ENCODE measurements at regions not wholly inside any gene's neighbourhood (a gene's known extent, or its start where the extent isn't known, plus 50 kb on each side); places are given as distances from the start of the nearest gene placed in this dataset.

DNA sequence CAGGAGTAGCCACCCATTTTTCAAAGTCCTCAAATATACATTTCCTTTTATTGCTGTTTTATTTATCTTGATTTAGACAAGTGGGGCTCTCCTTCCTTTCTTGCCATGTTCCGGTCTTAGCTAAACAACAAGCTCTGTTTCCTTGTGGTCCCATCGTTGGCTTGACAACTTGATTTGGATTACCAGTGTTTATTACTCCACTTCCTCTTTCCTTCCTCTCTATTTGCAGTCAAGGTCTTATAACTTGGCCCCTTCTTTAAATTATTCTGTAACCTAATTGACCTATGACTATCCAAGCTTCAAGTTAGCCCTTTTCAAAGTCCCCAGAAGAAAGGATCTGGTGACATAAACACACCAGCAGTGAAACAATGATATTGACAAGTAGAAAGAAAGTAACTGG lies 130.6 kb upstream of the STT3B start:
- in situ Hi-C loops (cut with HindIII; ENCODE audit: low pct_unique_long_range_greater_than_20kb, low sequenced_read_pairs) = no loop called here
- no peak for DNase-seq (ENCODE audit: low read depth)

DNA sequence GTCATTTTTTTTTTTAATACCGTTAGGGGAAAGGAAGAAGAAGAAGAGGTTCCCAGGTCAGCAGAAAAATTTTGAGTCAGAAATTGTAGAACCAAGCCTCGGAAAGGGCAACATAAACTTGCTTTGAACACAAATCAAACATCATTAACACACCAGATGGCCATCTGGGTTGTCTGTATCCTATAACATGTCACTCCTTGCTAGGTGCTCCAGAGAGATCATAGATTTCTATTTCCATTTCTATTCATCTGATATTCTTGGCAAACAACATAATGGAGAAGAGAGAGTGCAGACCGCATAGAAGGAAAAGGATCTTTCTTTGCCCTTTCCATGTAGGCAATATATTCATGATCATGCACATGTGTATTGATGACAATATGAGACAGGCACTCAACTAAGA lies 129.5 kb upstream of the STT3B start:
- DNase-seq (ENCODE audit: low read depth) = no peak
- in situ Hi-C loops (cut with HindIII; ENCODE audit: low pct_unique_long_range_greater_than_20kb, low sequenced_read_pairs) = no loop called here

DNA sequence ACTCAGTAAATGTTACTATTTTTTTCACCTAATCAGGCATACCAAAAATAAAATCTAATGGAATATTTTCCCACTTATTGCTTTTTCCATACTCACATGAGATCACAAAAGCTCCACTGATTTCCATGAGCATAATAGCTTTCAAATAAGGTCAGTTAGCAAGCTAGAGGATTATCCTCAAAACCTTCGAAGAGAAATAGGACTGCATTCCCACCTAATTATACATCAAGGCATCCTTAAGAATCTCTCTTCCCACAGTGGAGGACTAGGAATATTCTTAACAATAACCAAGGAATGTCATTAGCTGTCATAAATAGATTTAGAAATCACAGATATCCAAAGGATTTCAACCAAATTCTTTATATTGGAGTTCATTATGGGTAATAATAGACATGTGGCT lies 127.9 kb upstream of the STT3B start:
- DNase-seq (ENCODE audit: low read depth) = no peak
- in situ Hi-C loops (cut with HindIII; ENCODE audit: low pct_unique_long_range_greater_than_20kb, low sequenced_read_pairs) = no loop called here

DNA sequence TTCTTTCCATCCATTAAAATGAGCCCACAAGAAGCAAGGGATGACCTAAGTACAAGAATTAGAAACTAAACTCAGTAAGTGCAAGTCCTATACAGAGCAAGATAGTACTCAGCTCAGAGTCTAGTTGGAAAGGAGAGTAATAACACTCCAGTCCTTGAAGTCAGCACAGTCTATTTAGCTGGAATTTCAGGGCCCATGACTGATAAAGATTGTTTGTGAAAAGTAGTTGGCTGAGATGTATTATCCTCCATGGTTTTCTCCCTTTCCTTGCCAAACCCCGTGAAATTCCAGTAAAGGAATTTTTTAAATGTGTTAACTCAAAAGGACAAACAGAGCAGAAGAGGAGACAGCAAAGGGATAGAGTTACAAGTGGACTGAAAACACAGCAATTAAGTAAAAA lies 127.2 kb upstream of the STT3B start:
- in situ Hi-C loops (cut with HindIII; ENCODE audit: low pct_unique_long_range_greater_than_20kb, low sequenced_read_pairs) = no loop called here
- no peak for DNase-seq (ENCODE audit: low read depth)

DNA sequence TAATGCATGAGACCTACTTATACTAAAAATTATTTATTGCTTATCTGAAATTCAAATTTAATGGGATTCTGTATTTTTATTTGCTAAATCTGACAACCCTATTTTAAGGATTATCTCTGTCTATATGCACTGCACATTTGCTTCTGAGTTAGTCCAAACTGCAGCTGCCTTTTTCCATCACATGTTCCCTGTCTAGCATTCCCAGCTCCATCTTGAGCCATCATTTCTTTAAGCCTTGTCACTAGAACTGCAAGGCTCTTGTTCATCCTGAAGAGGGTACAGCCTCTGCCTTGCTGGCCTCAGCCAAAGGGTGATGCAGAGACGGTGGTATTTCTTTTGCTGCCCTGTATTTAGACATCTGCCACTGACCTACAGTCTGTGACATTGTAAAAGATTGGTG lies 125.8 kb upstream of the STT3B start:
- no peak for DNase-seq (ENCODE audit: low read depth)
- in situ Hi-C loops (cut with HindIII; ENCODE audit: low pct_unique_long_range_greater_than_20kb, low sequenced_read_pairs) = no loop called here

DNA sequence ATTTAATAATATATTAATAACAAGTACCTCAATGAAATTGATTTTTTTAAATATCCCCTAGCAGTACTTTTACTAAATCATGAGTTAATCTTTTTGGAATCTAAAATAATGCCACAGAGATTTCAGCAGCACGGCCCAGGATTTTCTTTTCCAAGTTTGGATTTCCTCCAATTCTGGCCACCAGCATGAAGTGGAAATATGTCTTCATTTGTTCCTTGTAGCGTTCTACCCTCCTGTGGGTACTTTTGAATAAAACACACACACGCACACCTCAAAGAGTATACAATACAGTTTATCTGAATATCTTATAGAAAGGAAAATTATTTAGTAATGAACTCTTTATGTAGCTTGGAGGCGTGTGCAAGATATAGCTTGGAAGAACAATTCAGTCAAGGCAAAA lies 125.1 kb upstream of the STT3B start:
- in situ Hi-C loops (cut with HindIII; ENCODE audit: low pct_unique_long_range_greater_than_20kb, low sequenced_read_pairs) = no loop called here

DNA sequence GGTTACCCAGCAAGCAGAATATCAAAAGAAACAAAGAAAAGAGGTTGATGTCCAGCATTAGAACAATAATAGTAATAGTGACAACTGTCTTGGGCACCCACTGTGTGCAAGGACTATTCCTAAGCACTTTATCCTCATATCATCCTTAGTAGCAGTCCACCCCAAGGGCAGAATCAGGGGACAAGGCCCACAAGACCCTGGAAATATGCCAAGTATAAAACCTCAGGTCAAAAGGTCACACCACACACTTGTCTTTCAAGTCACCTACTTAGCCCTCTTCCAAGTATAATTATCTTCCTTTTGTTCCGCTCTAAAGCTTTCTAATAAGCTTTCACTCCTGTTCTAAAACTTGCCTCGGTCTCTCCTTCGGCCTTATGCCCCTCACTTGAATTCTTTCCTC lies 124.0 kb upstream of the STT3B start:
- in situ Hi-C loops (cut with HindIII; ENCODE audit: low pct_unique_long_range_greater_than_20kb, low sequenced_read_pairs) = no loop called here
- DNase-seq (ENCODE audit: low read depth) = no peak

More for the DNA sequence above, 125.1 kb upstream of the STT3B start:
- no peak for DNase-seq (ENCODE audit: low read depth)

DNA sequence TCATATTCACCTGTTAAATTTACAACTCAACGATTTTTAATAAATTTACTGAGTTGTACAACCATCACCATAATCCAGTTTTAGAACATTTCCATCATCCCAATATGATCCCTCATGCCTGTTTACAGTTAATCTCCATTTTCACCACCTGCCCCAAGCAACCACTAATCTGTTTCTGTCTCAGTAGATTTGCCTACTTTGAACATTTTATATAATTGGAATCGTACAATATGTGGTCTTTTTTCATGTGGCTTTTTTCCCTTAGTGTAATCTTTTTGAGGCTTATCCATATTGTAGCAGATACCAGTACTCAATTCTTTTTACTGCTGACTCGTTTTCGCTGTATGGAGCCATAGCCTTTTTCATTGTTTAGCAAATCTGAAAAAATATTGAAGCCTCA lies 123.3 kb upstream of the STT3B start:
- no peak for DNase-seq (ENCODE audit: low read depth)
- in situ Hi-C loops (cut with HindIII; ENCODE audit: low pct_unique_long_range_greater_than_20kb, low sequenced_read_pairs) = no loop called here

DNA sequence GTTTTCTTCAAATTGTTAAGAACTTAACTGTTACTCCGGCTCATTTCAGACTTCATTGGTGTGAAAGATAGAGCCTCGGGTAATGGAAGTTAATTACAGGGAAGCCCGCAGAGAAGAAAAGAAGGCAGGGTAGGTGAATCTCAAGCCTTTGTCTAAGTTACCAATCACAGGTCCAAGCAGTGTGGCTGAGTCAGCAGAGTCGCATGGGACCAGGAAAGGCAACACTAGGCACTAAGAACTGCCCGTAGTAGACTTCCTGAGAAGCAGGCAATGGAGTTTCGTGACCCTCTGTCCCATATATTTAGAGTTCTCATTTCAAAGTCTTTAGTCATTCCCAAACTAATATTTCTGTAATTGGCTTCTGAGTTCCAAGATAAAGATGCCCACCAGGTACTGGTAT lies 122.9 kb upstream of the STT3B start:
- no peak for DNase-seq (ENCODE audit: low read depth)
- in situ Hi-C loops (cut with HindIII; ENCODE audit: low pct_unique_long_range_greater_than_20kb, low sequenced_read_pairs) = no loop called here

DNA sequence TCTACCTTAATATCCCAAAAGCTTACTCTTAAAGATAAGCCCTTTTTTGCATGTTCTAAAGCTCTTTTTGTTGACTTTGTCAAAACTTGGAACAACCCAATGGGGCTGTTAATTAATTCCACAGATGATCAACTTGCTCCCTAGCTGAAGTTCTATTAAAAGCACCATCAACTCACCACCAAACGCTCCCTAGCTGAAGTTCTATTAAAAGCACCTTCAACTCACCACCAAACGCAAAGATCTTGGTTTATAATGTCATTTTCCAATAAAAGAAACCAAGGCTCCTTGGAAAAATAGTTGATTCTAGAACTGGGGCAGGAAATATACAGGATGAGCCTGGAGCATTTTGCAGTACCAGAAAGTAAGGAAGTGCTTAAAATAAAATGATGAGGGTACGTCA lies 122.3 kb upstream of the STT3B start:
- DNase-seq (ENCODE audit: low read depth) = no peak
- in situ Hi-C loops (cut with HindIII; ENCODE audit: low pct_unique_long_range_greater_than_20kb, low sequenced_read_pairs) = no loop called here

DNA sequence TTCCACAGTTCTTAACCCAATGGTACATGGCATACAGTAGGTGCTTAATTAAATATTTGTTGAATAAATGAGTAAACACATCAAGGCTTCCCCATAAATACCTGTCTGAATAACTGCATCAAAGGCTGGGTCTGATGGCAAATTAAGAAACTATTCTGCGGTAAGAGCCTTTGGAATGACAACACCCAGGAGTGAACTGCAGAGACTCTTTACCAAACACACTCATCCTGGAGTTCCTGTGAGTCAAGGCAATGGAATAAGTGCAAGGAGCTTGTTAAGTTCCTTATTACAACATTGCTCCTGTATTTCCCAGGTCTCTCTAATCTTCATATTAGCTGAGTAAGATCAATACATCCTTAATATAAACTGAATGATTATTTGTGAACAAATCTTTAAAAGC lies 119.9 kb upstream of the STT3B start:
- in situ Hi-C loops (cut with HindIII; ENCODE audit: low pct_unique_long_range_greater_than_20kb, low sequenced_read_pairs) = no loop called here
- no peak for DNase-seq (ENCODE audit: low read depth)

DNA sequence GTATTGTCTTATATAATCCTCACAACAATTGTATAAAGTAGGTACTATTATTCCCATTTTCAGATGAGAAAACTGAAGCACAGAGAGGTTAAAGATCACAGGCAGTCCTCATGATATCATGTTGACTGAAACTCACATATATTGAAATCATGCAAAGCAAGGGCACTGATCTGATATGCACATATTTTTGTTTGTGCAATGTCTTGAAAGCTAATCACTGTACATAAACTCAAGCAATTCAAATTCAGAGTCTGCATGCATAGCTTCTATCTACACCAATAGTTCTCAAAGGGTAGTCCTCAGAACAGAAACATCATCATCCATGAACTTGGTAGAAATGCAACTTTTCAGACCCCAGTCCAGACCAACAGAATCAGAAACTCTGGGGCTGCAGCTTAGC lies 119.2 kb upstream of the STT3B start:
- in situ Hi-C loops (cut with HindIII; ENCODE audit: low pct_unique_long_range_greater_than_20kb, low sequenced_read_pairs) = no loop called here

DNA sequence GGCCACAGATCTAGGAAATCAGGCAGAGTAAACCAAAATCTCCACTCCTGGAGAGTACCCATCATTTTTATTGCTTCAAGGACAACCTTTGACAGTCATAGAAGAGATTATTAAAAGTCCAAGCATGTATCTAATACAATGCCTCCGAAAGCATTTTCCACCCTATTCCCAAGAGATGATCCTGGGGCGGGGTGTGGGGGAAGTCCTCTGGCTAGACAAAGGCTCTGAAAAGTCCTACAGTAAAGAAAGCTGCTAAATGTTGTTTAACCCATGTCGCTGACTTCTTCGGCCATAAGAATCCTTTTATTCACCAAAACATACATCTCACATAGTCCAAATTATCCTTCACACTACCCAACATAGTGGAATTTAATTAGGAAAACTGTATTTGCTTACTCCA lies 115.7 kb upstream of the STT3B start:
- in situ Hi-C loops (cut with HindIII; ENCODE audit: low pct_unique_long_range_greater_than_20kb, low sequenced_read_pairs) = no loop called here

More for the DNA sequence above, 119.2 kb upstream of the STT3B start:
- DNase-seq (ENCODE audit: low read depth) = no peak

DNA sequence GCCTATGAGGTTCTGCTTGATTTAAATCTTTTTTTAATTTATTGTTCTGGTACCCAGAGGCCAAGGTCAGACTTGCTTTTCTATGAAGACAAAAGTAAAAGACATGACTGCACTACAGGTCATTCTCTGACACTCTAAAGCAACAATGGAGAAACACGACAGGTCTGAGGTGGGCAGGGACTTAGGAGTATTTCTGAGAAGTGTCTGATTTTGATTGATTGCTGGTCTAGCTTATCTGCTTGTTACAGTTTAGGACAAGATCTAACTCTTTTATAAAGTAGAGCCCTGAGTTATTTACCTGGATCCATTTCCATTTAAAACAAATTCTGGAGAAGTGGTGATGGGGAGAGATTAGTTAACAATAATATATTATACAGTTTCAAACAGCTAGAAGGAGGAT lies 115.2 kb upstream of the STT3B start:
- no peak for DNase-seq (ENCODE audit: low read depth)
- in situ Hi-C loops (cut with HindIII; ENCODE audit: low pct_unique_long_range_greater_than_20kb, low sequenced_read_pairs) = no loop called here

More for the DNA sequence above, 115.7 kb upstream of the STT3B start:
- no peak for DNase-seq (ENCODE audit: low read depth)

DNA sequence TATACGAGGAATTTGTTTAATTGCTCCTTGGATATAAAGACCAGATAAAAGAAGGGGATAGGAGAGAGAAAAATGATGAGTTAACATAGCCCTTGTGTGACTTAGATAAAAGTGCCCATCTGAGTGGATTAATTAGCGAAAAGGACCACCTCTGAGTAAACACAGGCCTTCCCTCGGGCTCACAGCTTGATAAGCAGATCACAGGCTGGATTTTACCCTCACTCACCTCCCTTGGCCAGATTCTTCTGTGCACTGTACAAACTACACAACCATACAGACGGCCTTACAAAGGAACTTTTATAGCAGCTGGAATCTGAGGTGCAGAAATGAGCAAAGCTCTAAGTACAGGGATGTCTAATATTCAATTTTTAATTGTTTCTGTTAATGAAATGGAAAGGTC lies 112.4 kb upstream of the STT3B start:
- DNase-seq (ENCODE audit: low read depth) = no peak
- in situ Hi-C loops (cut with HindIII; ENCODE audit: low pct_unique_long_range_greater_than_20kb, low sequenced_read_pairs) = no loop called here

DNA sequence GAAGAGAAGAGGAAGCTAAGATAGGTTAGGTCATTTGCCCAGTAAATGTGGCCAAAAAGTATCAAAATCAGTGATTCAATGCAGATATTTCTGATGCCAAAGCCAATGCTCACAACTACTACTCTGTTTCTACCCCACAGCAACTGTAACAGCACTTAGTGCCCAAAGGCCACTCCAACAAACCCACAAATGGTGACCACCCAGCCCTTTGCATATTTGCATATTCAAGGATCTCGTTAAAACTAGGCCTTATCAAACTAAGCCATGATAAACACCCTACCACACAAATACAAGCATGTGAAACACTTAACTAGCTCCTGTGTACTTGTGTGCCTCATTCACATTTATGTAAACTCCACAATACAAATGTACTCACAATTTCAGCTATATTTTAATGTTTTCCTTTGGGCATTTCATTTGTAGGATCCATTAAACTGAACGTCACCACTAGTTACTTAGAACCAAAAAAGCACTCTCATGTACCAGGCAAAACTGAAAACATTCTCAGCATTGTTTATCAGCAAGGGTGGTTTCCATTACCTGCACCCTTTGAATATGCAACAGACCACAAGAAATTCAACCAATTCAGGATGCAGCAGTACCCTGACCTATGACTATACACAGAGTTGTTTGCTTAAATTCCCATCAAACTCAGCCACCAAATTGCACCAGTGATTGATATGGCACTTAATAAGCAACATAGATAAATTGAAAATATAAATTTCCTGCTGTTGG lies 111.2 kb upstream of the STT3B start:
- in situ Hi-C loops (cut with HindIII; ENCODE audit: low pct_unique_long_range_greater_than_20kb, low sequenced_read_pairs) = no loop called here
- no peak for DNase-seq (ENCODE audit: low read depth)

DNA sequence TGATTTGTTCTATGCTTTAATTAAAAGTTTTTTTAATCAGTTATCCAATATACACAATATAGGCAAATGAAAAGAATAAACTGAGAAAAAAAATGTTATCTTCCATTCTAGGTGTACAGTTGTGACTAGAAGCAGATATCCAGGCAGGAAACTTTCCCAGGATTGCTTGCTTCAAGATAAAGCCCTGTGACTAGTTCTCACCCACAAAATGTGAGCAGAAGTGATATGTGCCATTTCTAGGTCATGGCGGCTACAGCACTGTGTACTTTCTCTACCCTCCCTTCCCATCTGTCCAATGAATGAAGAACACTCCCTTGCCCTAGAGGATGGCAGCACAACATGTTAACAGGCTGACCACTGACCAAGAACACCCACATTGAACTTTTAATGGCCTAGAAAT lies 110.5 kb upstream of the STT3B start:
- in situ Hi-C loops (cut with HindIII; ENCODE audit: low pct_unique_long_range_greater_than_20kb, low sequenced_read_pairs) = no loop called here
- DNase-seq (ENCODE audit: low read depth) = no peak

DNA sequence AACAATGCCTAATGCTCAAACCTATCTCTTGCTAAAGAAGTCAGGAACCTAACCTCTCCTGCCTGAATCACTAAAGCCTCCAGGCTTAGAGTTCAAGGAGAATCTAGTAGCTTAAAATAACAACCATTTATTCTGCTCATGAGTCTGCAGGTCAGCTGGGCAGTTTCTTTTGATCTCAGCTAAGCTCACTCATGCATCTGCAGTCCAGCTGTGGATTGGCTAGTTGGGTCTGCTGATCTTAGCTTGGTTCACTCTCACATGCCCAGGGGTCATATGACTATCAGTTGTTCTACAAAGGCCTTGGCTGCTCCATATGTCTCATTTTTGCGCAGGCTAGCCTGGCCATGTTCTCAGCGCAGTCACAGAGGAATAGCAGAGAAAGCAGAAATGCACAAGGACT lies 109.2 kb upstream of the STT3B start:
- in situ Hi-C loops (cut with HindIII; ENCODE audit: low pct_unique_long_range_greater_than_20kb, low sequenced_read_pairs) = no loop called here
- peak; percentile 29 for DNase-seq (ENCODE audit: low read depth)

DNA sequence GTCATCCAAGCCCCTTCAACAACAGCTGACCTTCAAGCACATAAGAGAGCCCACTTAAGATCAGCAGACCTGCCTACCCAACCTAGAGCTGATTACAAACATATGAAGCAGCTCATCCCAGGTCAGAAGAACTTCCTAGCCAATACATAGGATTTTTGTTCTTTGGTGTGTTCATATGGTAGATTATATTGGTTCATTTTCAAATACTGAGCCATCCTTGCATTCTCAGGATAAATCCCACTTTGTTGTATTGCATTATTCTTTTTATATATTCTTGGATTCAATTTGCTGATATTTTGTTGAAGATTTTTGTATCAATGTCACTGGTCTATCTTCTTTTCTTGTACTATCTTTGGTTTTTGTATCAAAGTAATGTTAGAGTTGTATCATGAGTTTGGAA lies 107.3 kb upstream of the STT3B start:
- in situ Hi-C loops (cut with HindIII; ENCODE audit: low pct_unique_long_range_greater_than_20kb, low sequenced_read_pairs) = no loop called here
- no peak for DNase-seq (ENCODE audit: low read depth)

DNA sequence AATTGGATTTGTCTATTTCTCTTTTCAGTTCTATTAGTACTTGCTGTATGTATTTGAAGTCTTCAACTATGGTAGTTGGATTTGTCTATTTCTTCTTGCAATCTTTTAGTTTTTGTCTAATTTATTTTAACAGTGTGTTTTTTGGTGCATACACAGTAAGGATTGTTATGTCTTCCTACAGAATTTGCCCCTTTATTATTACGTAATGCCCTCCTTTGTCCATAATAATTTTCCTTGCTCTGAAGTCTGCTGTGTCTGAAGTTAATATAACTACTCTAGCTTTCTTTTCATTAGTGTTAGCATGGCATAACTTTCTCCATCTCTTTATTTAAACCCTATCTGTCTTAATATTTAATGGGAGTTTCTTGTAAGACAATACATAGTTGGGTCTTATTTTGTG lies 105.1 kb upstream of the STT3B start:
- no peak for DNase-seq (ENCODE audit: low read depth)
- in situ Hi-C loops (cut with HindIII; ENCODE audit: low pct_unique_long_range_greater_than_20kb, low sequenced_read_pairs) = no loop called here

DNA sequence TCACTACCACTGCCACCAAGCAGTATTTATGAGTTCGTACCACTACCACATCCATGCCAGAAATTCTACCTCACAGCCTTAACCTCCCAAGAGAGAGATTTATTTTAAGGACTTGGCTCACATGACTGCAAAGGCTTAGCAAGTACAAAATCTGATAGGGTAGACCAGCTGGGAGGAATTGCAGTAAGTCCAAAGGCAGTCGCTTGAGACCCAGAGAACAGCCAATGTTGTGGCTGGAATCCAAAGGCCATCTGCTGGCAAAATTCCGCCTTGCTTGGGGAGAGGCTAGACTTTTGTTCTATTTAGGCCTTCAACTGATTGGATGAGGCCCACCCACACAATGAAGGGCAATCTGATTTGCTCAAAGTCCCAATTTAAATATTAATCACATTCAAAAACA lies 101.4 kb upstream of the STT3B start:
- in situ Hi-C loops (cut with HindIII; ENCODE audit: low pct_unique_long_range_greater_than_20kb, low sequenced_read_pairs) = no loop called here
- DNase-seq (ENCODE audit: low read depth) = no peak
